ENCODE measurements at regions not wholly inside any gene's neighbourhood (a gene's known extent, or its start where the extent isn't known, plus 50 kb on each side); places are given as distances from the start of the nearest gene placed in this dataset.

GRCh38 chr17:34156401-34156740 lies 98.7 kb upstream of the CCL2 start:
- TF ChIP-seq POLR2AphosphoS5 (IDR thresholded peaks at IDR 0.05) (no peak), CTCF (IDR thresholded peaks at IDR 0.05) (no peak), POLR2A (IDR thresholded peaks at IDR 0.05) (no peak), EP300 (IDR thresholded peaks at IDR 0.05; ENCODE audit: low read depth) (no peak)
- intact Hi-C loops (cut with DNase I; ENCODE audit: low total_unique reads) (no loop called here), in situ Hi-C loops (cut with MboI; ENCODE audit: low pct_ligation_motif_present in 1 of 4, low pct_unique_long_range_greater_than_20kb in 1 of 4, low sequenced_read_pairs in 3 of 4) (loop anchor here in 1 of 4 donors (10.0 kb wide), 1 partner anchor 372 kb away; no protein-coding TSS in a partner anchor)
- H3K9me3 ChIP-seq, result no peaks in the 10 kb centered on the region
- H3K4me3 ChIP-seq, result no peak overlapping the region
- no peak for DNase-seq
- no peak overlapping the region for H3K27ac ChIP-seq
- peaks cover 0 to 4% (median 0%) of the 10 kb centered on the region in 4 donors for H3K4me1 ChIP-seq
- 13 to 52% methylated on average over 3 to 16 of the region's 16 CpGs for WGBS, 2 donors (ENCODE audit: low coverage in 1 of 2)
- peaks cover 60% of the 10 kb centered on the region for H3K27me3 ChIP-seq
- H3K36me3 ChIP-seq, result no peaks in the 10 kb centered on the region

GRCh38 chr17:34156741-34157589 lies 98.1 kb upstream of the CCL2 start:
- TF ChIP-seq POLR2AphosphoS5 (IDR thresholded peaks at IDR 0.05) (no peak), CTCF (IDR thresholded peaks at IDR 0.05) (no peak), EP300 (IDR thresholded peaks at IDR 0.05; ENCODE audit: low read depth) (no peak), POLR2A (IDR thresholded peaks at IDR 0.05) (no peak)
- intact Hi-C loops (cut with DNase I; ENCODE audit: low total_unique reads) (no loop called here), in situ Hi-C loops (cut with MboI; ENCODE audit: low pct_ligation_motif_present in 1 of 4, low pct_unique_long_range_greater_than_20kb in 1 of 4, low sequenced_read_pairs in 3 of 4) (loop anchor here in 1 of 4 donors (10.0 kb wide), 1 partner anchor 372 kb away; no protein-coding TSS in a partner anchor)
- Histone ChIP-seq H3K9me3 (no peaks in the 10 kb centered on the region), H3K4me1 (peaks cover 0 to 4% (median 0%) of the 10 kb centered on the region in 4 donors), H3K27ac (no peak overlapping the region), H3K36me3 (no peaks in the 10 kb centered on the region), H3K4me3 (no peak overlapping the region), H3K27me3 (peaks cover 64% of the 10 kb centered on the region)
- 20% methylated on average over 42 of the region's 42 CpGs; no CpG with 5 or more reads in 1 of the 2 donors for WGBS, 2 donors (ENCODE audit: low coverage in 1 of 2)
- no peak for DNase-seq

GRCh38 chr17:34161690-34162089 lies 93.4 kb upstream of the CCL2 start:
- in situ Hi-C loops (cut with MboI; ENCODE audit: low pct_ligation_motif_present in 1 of 4, low pct_unique_long_range_greater_than_20kb in 1 of 4, low sequenced_read_pairs in 3 of 4), result no loop called here
- Histone ChIP-seq H3K4me1 (peaks cover 0 to 3% (median 0%) of the 10 kb centered on the region in 4 donors), H3K36me3 (no peaks in the 10 kb centered on the region), H3K27ac (no peak overlapping the region), H3K9me3 (no peaks in the 10 kb centered on the region), H3K27me3 (peaks cover 61% of the 10 kb centered on the region), H3K4me3 (no peak overlapping the region)
- WGBS, 2 donors (ENCODE audit: low coverage in 1 of 2), result 59% methylated on average over 4 of the region's 4 CpGs; no CpG with 5 or more reads in 1 of the 2 donors
- intact Hi-C loops (cut with DNase I; ENCODE audit: low total_unique reads), result no loop called here
- no peak for DNase-seq
- TF ChIP-seq EP300 (IDR thresholded peaks at IDR 0.05; ENCODE audit: low read depth) (no peak), CTCF (IDR thresholded peaks at IDR 0.05) (no peak), POLR2A (IDR thresholded peaks at IDR 0.05) (no peak), POLR2AphosphoS5 (IDR thresholded peaks at IDR 0.05) (no peak)

GRCh38 chr17:34163123-34163522 lies 92.0 kb upstream of the CCL2 start:
- intact Hi-C loops (cut with DNase I; ENCODE audit: low total_unique reads), result no loop called here
- Histone ChIP-seq H3K9me3 (no peaks in the 10 kb centered on the region), H3K4me1 (no peaks in the 10 kb centered on the region), H3K27ac (no peak overlapping the region), H3K27me3 (peaks cover 49% of the 10 kb centered on the region), H3K36me3 (no peaks in the 10 kb centered on the region), H3K4me3 (no peak overlapping the region)
- DNase-seq, result no peak
- TF ChIP-seq CTCF (IDR thresholded peaks at IDR 0.05) (no peak), POLR2AphosphoS5 (IDR thresholded peaks at IDR 0.05) (no peak)
- WGBS, 2 donors (ENCODE audit: low coverage in 1 of 2), result 17 to 33% methylated on average over 1 to 5 of the region's 5 CpGs
- in situ Hi-C loops (cut with MboI; ENCODE audit: low pct_ligation_motif_present in 1 of 4, low pct_unique_long_range_greater_than_20kb in 1 of 4, low sequenced_read_pairs in 3 of 4), result no loop called here

All from transverse colon (tissue), 4 donors.